ENCODE measurements at regions not wholly inside any gene's neighbourhood (a gene's known extent, or its start where the extent isn't known, plus 50 kb on each side); places are given as distances from the start of the nearest gene placed in this dataset.
A peak's percentile ranks its signal among the peaks of the same experiment; 100 is the strongest.
"Not testable (repeated sequence)": the region's sequence is repeated elsewhere in the genome, so short reads cannot be mapped to it uniquely, and the experiment has no call there.

DNA sequence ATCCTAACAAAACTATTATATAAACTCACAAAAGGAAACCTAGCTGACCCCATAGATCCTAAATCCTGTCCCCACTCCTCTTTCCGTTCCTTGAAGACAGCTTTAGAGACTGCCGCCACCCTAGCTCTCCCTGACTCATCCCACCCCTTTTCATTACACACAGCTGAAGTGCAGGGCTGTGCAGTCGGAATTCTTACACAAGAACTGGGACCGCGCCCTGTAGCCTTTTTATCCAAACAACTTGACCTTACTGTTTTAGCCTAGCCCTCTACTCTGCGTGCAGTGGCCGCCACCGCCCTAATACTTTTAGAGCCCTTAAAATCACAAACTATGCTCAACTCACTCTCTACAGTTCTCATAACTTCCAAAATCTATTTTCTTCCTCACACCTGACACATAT lies 264.0 kb downstream of the SMARCA2 start:
- DNase-seq, result not testable (repeated sequence)

DNA sequence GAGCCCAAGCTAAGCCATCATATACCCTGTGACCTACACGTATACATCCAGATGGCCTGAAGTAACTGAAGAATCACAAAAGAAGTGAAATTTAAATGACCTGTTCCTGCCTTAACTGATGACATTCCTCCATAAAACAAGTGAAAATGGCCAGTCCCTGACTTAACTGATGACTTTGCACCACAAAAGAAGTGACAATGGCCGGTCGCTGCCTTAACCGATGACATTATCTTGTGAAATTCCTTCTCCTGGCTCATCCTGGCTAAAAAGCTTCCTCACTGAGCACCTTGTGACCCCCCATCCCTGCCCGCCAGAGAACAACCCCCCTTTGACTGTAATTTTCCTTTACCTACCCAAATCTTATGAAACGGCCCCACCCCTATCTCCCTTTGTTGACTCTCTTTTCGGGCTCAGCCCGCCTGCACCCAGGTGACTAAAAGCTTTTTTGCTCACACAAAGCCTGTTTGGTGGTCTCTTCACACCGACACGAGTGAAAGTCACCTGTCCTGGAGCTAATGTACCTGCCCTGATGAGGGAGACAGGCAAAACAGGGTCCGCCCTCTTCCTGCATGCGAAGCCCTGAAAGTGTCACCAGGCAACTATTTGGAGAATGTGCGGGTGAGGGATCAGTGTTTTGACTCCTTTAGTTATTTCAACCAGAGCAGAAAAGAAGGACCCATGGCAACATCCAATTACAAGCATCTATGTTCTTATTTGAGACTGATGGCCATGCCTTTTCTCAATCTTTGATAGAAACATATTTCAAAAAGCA lies 266.1 kb downstream of the SMARCA2 start:
- no peak for DNase-seq

DNA sequence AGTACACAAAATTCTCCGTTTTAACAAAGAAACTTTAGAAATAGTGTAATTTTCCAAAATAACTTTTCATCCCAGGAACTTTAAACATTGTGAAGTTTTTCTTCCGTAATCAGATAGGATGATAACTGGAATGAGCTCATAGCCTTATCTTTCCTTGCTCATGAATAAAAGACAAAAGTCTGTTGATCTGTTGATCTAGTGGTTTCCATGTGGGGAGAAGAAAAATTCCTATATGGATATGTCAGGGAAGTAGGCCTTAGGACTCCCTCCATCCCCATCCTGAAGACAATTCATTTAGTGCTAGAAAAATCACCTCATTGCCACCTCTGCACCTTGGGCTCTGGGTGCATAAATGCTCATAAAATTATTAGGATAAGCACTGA lies 266.6 kb downstream of the SMARCA2 start:
- DNase-seq, result no peak

DNA sequence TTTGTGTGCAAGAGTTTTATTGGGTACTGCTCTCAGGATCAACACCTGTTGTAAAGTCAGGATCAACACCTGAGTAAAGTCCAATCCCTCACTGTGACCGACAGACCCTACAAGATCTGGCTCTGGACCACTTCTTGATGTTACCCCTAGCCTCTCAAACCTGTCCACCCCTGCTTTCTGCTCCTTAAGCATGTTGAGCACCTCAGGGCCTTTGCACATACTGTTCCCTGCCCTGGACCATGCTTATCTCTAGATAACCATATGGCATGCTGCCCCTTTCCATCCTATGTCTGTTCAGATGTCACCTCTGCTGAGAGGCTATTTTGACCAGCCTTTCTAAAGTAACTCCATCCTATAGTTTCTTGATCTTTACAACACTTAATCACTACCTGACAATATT lies 269.6 kb downstream of the SMARCA2 start:
- DNase-seq, result no peak

DNA sequence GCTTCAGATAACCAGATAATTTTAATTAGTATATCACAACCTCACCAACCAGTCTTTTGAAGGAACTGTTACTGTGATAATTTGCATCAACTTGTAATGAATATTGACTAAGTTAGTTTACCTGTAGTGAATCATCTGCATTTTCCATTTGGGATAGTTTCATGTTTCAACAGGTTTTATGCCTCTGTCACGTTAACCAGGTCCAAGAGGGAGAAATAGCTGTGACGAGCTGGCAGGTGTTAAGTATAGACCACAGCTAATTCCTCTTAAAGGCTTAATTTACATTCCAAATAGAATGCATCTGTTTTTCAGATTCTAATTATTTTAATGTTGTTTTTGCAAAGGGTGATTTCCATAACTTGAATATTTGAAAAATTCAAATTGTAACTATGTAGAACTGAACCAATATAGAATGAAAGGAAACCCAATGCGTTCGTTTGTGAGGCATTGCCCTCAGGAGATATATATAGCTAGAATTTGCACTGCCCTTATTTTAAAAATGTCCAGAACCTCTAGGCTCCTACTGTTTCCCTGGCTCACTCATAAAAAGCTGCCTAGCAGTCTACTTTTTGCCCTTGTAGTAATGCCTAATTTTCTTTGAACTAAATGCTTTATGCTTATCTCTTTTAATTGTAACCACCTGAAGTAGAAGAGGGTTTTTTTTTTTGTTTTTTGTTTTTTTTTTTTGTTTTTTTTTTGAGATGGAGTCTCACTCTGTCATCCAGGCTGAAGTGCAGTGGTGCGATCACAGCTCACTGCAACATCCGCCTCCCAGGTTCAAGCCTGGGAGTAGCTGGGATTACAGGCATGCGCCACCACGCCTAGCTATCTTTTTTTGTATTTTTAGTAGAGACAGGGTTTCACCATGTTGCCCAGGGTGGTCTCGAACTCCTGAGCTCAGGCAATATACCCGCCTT lies 270.5 kb downstream of the SMARCA2 start:
- DNase-seq, result peak in 1 of 2 experiments; percentile 57

DNA sequence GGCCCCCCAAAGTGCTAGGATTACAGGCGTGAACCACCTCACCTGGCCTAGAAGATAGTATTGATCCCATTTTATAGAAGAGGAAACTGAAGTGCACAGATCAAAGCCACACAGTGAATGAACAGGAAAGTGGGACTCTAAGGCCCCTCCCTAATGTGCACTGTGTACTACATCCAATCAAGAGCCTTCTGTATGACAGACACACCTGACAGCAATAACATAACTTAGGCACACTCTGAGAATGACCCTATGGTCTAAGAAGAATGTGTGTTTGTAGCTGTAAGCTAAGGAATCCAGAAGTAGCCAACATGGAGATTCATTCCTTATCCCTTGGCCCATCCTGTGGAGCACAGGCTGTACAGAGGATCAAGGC lies 271.2 kb downstream of the SMARCA2 start:
- DNase-seq, result no peak

DNA sequence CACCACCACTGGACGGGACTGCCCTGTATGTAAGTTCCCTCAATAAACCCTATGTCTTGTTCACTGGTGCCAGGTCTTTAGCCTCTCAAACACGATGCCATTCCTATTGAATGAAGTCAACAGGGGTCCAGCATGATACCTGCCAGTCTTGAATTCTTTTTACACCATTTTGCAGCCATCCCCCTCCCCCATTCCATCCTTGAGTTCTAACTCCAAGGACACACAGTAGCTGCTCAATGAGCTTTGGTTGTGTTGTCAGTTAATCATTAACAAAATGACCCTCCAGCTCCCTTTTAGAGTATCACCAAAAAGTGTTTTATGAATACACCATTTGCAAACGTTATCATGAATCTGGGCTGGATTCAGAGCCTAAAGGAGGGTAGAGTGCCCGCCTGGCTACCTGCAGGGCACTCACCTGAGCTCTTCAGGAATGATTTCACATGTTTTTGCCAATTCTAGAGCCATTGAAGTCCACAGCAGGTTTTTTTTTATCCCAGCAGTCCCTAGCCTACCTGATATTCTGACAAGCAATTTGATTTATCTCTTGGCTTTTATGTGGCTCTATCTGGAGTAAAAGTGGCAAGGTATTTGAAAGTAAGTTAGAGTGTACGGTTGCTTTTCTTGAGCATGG lies 271.8 kb downstream of the SMARCA2 start:
- no peak for DNase-seq

DNA sequence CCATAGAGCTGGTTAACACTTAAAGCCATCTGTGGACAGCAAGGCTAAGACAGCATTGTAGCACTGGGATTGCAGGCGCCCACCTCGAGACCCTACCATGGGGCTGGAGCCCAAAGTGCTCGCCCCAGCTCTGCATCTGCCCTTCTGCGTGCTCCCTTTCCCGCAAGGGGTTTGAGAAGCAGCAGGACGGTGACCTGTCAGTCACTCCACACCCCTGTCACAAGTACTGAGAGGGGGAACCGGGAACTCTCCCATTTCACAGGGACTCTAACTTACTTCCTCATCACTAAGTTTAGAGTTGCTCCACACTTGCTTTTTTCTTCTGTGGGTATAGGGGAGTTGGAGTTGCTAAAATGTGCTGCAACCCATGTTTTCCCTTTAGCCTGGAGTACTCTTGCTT lies 273.2 kb downstream of the SMARCA2 start:
- no peak for DNase-seq

DNA sequence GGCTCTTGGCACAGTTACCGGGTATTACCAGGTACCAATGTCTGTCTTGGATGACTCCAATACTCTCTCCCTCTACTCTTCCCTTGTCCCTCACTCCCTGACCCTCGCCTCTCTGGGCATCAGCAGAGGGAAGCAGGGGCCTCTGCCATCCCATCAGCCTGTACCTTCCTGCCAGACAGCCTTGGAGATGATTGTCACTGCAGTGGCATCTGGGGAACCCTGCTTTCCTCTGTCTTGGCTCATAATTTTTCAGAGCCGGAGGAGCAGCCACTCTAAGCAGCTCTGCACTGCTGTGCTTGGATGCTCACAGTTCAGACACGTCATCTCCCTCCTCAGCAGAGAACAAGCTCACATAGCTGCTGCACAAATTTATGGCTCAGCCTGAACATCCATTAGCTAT lies 274.1 kb downstream of the SMARCA2 start:
- no peak for DNase-seq

DNA sequence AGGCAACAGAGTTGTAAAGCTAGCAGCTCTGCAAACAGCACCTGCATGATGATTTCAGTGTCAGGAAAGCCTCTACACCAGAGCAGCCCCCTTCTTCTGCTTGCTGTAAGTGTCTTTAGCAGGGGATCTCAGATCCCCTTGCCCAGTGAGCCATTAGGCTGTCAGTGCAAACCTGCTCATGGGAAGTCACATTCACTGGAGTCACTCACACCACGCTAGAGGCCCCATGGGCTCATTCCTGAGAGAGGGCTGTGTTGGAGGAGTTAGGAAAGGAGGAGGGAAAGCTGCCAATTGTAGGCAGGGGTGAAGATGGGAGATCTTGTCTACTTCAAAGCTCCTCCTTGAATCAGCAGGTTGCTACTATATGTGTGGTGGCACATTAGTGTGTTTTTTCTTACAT lies 275.2 kb downstream of the SMARCA2 start:
- DNase-seq, result no peak

DNA sequence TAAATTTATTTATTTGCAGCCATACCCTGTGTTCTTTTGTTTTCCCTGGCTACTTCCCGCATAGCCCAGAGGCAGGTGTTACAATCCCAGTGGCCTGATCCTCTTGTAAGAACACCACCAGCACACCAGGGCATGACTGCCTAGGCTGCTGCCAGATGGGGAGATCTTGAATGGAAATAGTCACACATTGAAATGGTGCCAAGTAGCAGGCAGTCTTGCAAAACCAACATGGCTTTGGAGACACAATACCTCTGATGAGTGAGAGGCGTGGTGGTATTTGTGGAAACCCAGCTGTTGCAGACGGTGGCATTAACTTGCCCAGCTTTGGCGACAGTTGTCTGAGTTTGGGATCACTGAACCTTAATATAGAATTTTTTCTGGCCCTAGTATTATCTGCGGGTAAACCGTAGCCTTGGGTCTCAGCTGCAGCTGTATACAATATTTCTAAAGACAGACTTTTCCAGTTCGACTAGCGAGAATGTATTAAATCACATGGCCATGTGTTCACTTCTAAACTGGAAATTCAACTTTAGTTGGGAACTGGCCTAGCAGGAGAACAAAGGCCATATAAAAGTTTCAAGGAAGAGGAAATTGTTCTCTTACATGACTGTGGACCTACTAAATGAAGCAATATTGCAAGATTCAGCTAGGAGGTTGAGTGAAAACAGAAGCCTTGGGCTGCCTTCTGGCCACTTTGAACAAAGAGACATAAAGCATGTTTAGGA lies 277.0 kb downstream of the SMARCA2 start:
- DNase-seq, result peak; percentile 87 to 97

DNA sequence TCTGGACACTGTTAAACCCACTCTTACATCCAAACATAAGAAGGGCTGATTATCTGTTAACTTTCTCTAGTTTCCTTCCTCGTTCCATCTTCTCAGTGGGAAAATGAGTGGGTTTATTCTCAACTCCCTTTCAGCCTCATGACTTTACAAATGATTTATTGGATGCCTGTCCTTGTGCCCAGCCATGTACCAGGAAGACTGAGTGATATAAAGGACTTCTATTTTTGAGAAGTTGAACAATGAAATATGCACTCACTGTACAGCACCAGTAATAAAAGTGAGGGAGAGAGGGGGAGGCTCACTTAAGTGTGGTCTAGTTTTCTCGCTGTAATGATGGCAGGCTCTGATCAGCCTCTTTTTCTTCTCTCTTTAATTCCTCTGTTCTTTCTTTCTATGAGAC lies 277.6 kb downstream of the SMARCA2 start:
- DNase-seq, result no peak

DNA sequence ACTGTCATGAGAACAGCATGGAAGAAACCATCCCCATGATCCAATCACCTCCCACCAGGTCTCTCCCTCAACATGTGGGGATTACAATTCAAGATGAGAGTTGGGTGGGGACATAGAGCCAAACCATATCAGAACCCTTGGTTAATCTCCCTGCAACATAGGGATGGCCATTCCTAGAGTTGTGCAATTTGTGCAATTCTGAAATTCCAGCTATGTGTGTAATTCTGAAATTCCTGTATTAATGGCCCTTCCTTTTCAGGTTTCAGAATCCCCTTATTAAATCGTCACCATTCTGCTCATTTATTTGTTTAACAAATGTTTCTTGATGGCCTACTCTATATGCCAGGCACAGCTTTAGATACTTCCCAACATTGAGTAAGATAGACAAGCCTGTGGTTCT lies 282.6 kb downstream of the SMARCA2 start:
- no peak for DNase-seq

DNA sequence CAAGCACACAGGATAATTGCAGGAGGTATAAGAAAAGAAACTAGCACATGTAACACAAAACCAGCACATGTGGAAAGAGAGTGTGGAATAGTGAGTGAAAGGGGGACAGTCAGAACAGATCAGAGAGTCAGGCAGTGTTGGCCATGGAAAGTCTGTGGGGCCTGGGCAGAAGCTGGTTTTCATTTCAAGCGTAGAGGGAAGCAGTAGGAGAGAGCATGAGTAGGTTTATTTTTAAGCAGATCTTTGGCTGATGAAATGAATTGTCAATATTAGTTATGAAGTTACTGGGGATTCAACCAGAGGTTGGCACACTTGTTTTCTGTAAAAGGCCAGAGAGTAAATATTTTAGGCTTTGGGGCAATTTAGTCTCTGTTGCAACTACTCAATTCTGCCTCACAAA lies 283.1 kb downstream of the SMARCA2 start:
- no peak for DNase-seq

DNA sequence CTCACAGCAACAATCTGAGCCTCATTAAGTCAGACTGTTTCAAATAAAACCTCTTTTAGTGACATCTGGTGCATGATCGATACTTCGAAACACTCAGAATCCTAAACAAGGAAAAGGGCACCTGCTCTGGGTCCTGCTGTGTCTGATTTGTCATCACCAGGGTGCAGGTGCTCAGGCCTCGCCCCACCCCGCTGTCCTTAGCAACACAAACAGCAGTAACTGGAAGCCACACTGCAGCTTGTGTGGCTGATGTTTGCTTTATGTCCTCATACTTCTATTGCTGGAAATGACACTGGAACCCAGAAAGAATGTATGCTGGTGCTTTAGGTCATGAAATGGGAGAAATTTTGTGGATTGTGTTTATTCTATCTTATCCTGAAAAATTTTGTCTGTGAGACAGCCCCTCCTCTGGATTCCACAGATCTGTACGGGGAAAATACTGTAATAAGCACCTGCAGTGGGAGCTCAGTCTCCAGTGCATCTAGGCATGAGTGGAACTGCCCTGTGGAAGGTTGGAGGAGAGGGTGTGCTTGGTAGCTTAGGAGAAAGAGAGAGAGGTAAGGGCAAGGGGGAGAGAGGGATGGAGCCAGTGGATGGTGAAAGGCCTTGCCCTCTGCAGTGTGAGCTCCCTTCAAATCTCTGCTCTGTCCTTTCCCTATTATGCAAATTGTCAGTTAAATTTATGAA lies 284.2 kb downstream of the SMARCA2 start:
- peak; percentile 22 to 80 for DNase-seq

DNA sequence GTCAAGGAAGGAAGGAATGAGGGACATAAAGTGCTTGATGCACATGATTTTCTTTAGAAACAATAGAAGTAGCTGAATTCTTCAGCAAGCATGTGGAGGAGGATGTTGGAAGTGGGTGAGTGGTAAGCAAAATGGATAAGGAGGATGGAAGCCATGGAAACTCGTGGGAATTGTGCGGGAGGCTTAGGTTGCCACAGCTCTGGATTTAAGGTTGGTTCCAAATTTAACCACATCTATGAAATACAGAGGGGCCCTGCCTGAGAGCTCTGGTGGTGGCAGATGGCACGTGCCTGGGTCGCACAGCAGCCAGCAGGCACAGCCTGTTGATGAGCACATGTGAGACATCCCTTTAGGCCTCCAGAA lies 284.7 kb downstream of the SMARCA2 start:
- peak; percentile 8 to 73 for DNase-seq

DNA sequence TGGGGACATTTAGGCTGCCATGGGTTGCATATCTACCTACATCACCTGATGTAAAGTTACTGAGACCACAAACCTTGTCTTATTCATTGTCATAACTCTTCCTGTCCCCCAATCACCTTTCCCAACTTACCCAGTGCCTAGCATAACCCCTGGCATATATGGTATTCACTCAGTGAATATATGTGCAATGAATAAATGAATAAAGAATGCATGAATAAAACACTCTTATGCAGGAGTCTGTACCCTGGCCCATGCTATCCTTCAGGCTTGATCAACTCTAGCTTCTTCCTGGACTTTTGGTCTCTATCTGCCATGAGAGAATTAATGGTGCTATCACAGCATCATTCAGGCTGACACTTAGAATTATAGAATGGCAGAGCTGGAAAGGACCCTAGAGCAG lies 285.2 kb downstream of the SMARCA2 start:
- no peak for DNase-seq

DNA sequence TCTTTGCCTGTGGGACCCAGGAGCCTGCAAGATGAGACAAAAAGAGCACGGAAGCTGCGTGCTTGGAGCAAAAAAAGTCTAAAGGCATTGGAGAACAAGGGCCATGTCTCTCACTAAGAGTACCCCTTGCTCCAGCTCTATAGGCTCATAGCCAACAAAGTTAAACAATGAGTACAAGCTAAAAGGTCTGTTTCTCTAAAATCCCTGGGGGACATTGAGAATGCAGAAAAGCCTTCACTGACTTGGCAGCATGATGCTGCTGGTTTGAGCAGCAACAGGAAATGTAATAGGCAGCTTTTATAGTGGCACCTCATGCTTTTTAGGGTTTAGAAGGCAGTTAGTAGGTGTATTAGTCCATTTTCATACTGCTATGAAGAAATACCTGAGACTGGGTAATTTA lies 287.5 kb downstream of the SMARCA2 start:
- DNase-seq, result no peak

DNA sequence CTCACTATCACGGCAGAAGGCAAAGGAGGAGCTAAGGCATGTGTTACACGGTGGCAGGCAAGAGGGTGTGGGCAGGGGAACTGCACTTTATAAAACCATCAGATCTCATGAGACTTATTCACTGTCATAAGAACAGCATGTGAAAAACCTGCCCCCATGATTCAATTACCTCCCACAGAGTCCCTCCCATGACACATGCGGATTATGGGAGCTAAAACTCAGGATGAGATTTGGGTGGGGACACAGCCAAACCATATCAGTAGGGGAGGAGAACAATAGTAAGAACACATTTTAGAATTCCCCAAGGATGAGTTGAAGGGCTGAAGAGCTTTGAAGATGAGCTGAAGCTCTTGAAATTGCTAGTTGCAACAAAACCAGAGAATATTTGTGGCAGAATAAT lies 287.9 kb downstream of the SMARCA2 start:
- no peak for DNase-seq

DNA sequence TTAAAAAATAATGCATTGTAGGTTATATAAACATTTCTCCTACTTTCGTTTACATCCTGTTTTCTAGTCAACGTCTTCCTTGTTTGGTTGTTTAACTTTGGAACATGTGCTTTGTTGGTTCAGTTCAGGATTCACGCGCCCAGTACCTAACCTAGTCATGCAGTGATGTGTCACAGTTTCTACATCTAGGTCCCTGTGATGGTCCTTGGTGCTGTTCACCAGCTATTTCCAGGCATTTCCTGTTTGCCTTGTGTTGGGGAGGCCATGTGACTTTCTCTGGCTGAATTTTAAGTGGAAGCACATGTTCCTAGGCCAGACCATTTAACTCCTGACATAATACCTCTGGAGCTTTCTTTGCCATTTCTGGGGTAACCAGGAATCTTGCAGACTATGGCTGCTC lies 292.3 kb downstream of the SMARCA2 start:
- DNase-seq, result no peak

DNA sequence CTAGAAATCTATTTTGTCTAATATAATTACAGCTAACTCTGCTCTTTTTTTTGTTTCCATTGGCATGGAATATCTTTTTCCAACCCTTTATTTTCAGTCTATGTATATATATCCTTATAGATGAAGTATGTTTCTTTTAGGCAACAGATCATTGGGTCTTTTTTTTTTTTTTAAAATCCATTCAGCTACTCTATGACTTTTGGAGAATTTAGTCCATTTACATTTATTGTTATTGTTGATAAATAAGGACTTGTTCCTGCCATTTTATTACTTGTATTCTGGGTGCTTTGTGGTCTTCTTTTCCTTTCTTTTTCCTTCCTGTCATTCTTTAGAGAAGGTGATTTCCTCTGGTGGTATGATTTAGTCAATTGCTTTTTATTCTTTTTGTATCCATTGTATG lies 296.8 kb downstream of the SMARCA2 start:
- DNase-seq, result no peak

DNA sequence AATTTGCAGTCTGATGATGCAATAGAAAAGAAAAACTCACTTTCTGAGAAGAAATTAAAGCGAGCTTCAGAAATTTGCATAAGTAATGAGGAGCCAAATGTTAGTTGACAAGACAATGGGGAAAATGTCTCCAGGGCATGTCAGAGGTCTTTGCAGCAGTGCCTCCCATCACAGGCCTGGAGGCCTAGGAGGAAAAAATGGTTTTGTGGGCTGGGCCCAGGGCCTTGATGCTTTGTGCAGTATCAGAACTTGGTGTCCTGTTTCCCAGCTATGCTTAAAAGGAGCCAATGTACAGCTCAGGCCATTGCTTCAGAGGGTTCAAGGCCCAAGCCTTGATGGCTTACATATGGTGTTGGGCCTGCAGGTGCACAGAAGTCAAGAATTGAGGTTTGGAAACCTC lies 298.4 kb downstream of the SMARCA2 start:
- no peak for DNase-seq

DNA sequence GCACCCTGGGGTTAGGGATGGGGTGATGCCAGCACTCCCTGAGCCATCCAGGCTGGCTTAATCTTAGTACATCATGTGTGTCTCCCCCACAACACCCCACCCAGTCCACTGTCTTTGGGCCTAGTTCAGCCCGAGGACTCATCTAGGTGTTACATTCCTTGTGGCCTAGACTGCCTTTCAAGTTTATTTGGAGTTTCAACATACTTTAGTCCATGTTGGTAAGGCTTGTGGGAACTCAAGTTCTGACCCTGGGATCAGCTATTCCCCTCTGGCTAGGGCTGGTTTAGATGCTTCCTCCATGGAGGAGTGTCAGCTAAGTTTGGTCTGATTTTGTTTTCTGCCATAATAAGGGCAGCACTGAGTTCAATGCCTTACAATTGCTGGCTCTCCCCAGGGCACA lies 302.4 kb downstream of the SMARCA2 start:
- DNase-seq, result no peak
